ENCODE measurements at regions not wholly inside any gene's neighbourhood (a gene's known extent, or its start where the extent isn't known, plus 50 kb on each side); places are given as distances from the start of the nearest gene placed in this dataset.

GRCh38 chr16:80362816-80363215 is 178.0 kb upstream of the DYNLRB2 start:
- H3K9me3 ChIP-seq (ENCODE audit: control insufficient read depth, low read length): no peaks in the 10 kb centered on the region
- H3K4me3 ChIP-seq (ENCODE audit: extremely low read depth, insufficient read depth, low read length, poor library complexity, severe bottlenecking): no peak overlapping the region
- H3K4me1 ChIP-seq (ENCODE audit: control insufficient read depth, insufficient read depth, low read length, poor library complexity, severe bottlenecking): no peaks in the 10 kb centered on the region
- H3K36me3 ChIP-seq (ENCODE audit: control insufficient read depth, insufficient read depth, low read length): no peaks in the 10 kb centered on the region
- no peak overlapping the region for H3K27ac ChIP-seq (ENCODE audit: low read depth, low read length, severe bottlenecking)
- 95 to 96% methylated on average over 3 of the region's 3 CpGs for WGBS, 2 experiments (ENCODE audit: insufficient coverage in 2 of 2)

GRCh38 chr16:80356365-80356764 is 184.4 kb upstream of the DYNLRB2 start:
- Histone ChIP-seq H3K4me1 (ENCODE audit: control insufficient read depth, insufficient read depth, low read length, poor library complexity, severe bottlenecking) (no peaks in the 10 kb centered on the region), H3K4me3 (ENCODE audit: extremely low read depth, insufficient read depth, low read length, poor library complexity, severe bottlenecking) (no peak overlapping the region), H3K36me3 (ENCODE audit: control insufficient read depth, insufficient read depth, low read length) (no peaks in the 10 kb centered on the region), H3K9me3 (ENCODE audit: control insufficient read depth, low read length) (no peaks in the 10 kb centered on the region), H3K27ac (ENCODE audit: low read depth, low read length, severe bottlenecking) (no peak overlapping the region)
- WGBS, 2 experiments (ENCODE audit: insufficient coverage in 2 of 2): 87 to 96% methylated on average over 4 to 9 of the region's 9 CpGs

DNA sequence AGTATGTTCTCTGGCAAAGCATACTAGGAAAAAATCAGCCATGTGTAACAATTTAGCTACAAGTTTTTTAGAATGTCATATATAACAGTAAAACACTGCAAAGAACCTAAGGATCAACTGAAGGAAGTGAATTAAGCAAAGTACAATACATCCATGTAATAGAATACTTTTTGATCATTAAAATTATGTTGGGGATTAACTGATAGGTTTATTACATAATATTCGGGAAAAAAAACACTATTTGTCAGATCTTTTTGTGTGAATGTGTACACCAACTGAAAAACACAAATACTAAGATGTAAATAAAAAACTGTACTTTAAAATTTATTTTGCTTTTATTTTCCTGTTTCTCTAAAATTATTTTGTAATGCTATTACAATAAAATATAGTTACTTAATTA is 185.5 kb upstream of the DYNLRB2 start:
- WGBS, 2 experiments (ENCODE audit: insufficient coverage in 2 of 2): no CpG with 5 or more reads among the region's 1 CpG
- H3K9me3 ChIP-seq (ENCODE audit: control insufficient read depth, low read length): no peaks in the 10 kb centered on the region
- H3K36me3 ChIP-seq (ENCODE audit: control insufficient read depth, insufficient read depth, low read length): no peaks in the 10 kb centered on the region
- no peak overlapping the region for H3K4me3 ChIP-seq (ENCODE audit: extremely low read depth, insufficient read depth, low read length, poor library complexity, severe bottlenecking)
- H3K27ac ChIP-seq (ENCODE audit: low read depth, low read length, severe bottlenecking): no peak overlapping the region
- H3K4me1 ChIP-seq (ENCODE audit: control insufficient read depth, insufficient read depth, low read length, poor library complexity, severe bottlenecking): no peaks in the 10 kb centered on the region

DNA sequence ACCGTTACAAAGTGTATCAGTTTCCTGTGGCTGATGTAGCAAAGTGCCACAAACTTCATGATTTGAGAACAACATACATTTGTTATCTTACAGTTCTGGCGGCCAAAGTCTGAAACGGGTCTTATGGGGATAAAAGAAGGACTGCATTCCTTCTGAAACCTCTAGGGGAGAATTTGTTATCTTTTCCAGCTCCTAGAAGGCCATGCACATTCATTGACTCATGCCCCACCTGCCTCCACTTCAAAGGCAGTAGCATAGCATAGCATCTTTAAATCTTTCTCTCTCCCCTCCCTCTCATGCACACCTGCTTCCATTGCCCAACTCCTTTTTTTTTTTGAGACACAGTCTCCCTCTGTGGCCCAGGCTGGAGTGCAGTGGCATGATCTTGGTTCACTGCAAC is 190.7 kb upstream of the DYNLRB2 start:
- Histone ChIP-seq H3K9me3 (ENCODE audit: control insufficient read depth, low read length) (no peaks in the 10 kb centered on the region), H3K27ac (ENCODE audit: low read depth, low read length, severe bottlenecking) (no peak overlapping the region), H3K36me3 (ENCODE audit: control insufficient read depth, insufficient read depth, low read length) (no peaks in the 10 kb centered on the region), H3K4me1 (ENCODE audit: control insufficient read depth, insufficient read depth, low read length, poor library complexity, severe bottlenecking) (no peaks in the 10 kb centered on the region), H3K4me3 (ENCODE audit: extremely low read depth, insufficient read depth, low read length, poor library complexity, severe bottlenecking) (no peak overlapping the region)
- WGBS, 2 experiments (ENCODE audit: insufficient coverage in 2 of 2): 92% methylated on average over 2 of the region's 3 CpGs; no CpG with 5 or more reads in 1 of the 2 experiments

GRCh38 chr16:80347900-80348299 is 192.9 kb upstream of the DYNLRB2 start:
- Histone ChIP-seq H3K4me3 (ENCODE audit: extremely low read depth, insufficient read depth, low read length, poor library complexity, severe bottlenecking) (no peak overlapping the region), H3K36me3 (ENCODE audit: control insufficient read depth, insufficient read depth, low read length) (no peaks in the 10 kb centered on the region), H3K4me1 (ENCODE audit: control insufficient read depth, insufficient read depth, low read length, poor library complexity, severe bottlenecking) (no peaks in the 10 kb centered on the region), H3K27ac (ENCODE audit: low read depth, low read length, severe bottlenecking) (no peak overlapping the region), H3K9me3 (ENCODE audit: control insufficient read depth, low read length) (no peaks in the 10 kb centered on the region)
- 80% methylated on average over 2 to 3 of the region's 3 CpGs for WGBS, 2 experiments (ENCODE audit: insufficient coverage in 2 of 2)

GRCh38 chr16:80347002-80347401 is 193.8 kb upstream of the DYNLRB2 start:
- Histone ChIP-seq H3K27ac (ENCODE audit: low read depth, low read length, severe bottlenecking) (no peak overlapping the region), H3K36me3 (ENCODE audit: control insufficient read depth, insufficient read depth, low read length) (no peaks in the 10 kb centered on the region)

GRCh38 chr16:80346111-80346632 is 194.6 kb upstream of the DYNLRB2 start:
- Histone ChIP-seq H3K36me3 (ENCODE audit: control insufficient read depth, insufficient read depth, low read length) (no peaks in the 10 kb centered on the region), H3K27ac (ENCODE audit: low read depth, low read length, severe bottlenecking) (no peak overlapping the region), H3K4me1 (ENCODE audit: control insufficient read depth, insufficient read depth, low read length, poor library complexity, severe bottlenecking) (no peaks in the 10 kb centered on the region), H3K4me3 (ENCODE audit: extremely low read depth, insufficient read depth, low read length, poor library complexity, severe bottlenecking) (no peak overlapping the region), H3K9me3 (ENCODE audit: control insufficient read depth, low read length) (no peaks in the 10 kb centered on the region)
- 40 to 92% methylated on average over 2 to 4 of the region's 6 CpGs for WGBS, 2 experiments (ENCODE audit: insufficient coverage in 2 of 2)

More at GRCh38 chr16:80347002-80347401, 193.8 kb upstream of the DYNLRB2 start:
- no peak overlapping the region for H3K4me3 ChIP-seq (ENCODE audit: extremely low read depth, insufficient read depth, low read length, poor library complexity, severe bottlenecking)
- WGBS, 2 experiments (ENCODE audit: insufficient coverage in 2 of 2): 88 to 90% methylated on average over 3 of the region's 3 CpGs
- H3K4me1 ChIP-seq (ENCODE audit: control insufficient read depth, insufficient read depth, low read length, poor library complexity, severe bottlenecking): no peaks in the 10 kb centered on the region
- no peaks in the 10 kb centered on the region for H3K9me3 ChIP-seq (ENCODE audit: control insufficient read depth, low read length)

- WGBS, 2 experiments (ENCODE audit: insufficient coverage in 2 of 2): 74 to 88% methylated on average over 2 of the region's 3 CpGs
- Histone ChIP-seq H3K4me3 (ENCODE audit: extremely low read depth, insufficient read depth, low read length, poor library complexity, severe bottlenecking) (no peak overlapping the region), H3K27ac (ENCODE audit: low read depth, low read length, severe bottlenecking) (no peak overlapping the region)
These were observed 195.1 kb upstream of the DYNLRB2 start for GRCh38 chr16:80345701-80346100.

GRCh38 chr16:80344570-80344969 is 196.2 kb upstream of the DYNLRB2 start:
- Histone ChIP-seq H3K36me3 (ENCODE audit: control insufficient read depth, insufficient read depth, low read length) (no peaks in the 10 kb centered on the region), H3K27ac (ENCODE audit: low read depth, low read length, severe bottlenecking) (no peak overlapping the region), H3K9me3 (ENCODE audit: control insufficient read depth, low read length) (no peaks in the 10 kb centered on the region), H3K4me1 (ENCODE audit: control insufficient read depth, insufficient read depth, low read length, poor library complexity, severe bottlenecking) (no peaks in the 10 kb centered on the region), H3K4me3 (ENCODE audit: extremely low read depth, insufficient read depth, low read length, poor library complexity, severe bottlenecking) (no peak overlapping the region)
- WGBS, 2 experiments (ENCODE audit: insufficient coverage in 2 of 2): 80 to 100% methylated on average over 1 to 2 of the region's 2 CpGs

More at GRCh38 chr16:80345701-80346100, 195.1 kb upstream of the DYNLRB2 start:
- H3K9me3 ChIP-seq (ENCODE audit: control insufficient read depth, low read length): no peaks in the 10 kb centered on the region
- H3K4me1 ChIP-seq (ENCODE audit: control insufficient read depth, insufficient read depth, low read length, poor library complexity, severe bottlenecking): no peaks in the 10 kb centered on the region
- H3K36me3 ChIP-seq (ENCODE audit: control insufficient read depth, insufficient read depth, low read length): no peaks in the 10 kb centered on the region

GRCh38 chr16:80341263-80341662 is 199.5 kb upstream of the DYNLRB2 start:
- Histone ChIP-seq H3K4me1 (ENCODE audit: control insufficient read depth, insufficient read depth, low read length, poor library complexity, severe bottlenecking) (no peaks in the 10 kb centered on the region), H3K27ac (ENCODE audit: low read depth, low read length, severe bottlenecking) (no peak overlapping the region), H3K36me3 (ENCODE audit: control insufficient read depth, insufficient read depth, low read length) (no peaks in the 10 kb centered on the region), H3K9me3 (ENCODE audit: control insufficient read depth, low read length) (no peaks in the 10 kb centered on the region), H3K4me3 (ENCODE audit: extremely low read depth, insufficient read depth, low read length, poor library complexity, severe bottlenecking) (no peak overlapping the region)
- no CpG with 5 or more reads among the region's 3 CpGs for WGBS, 2 experiments (ENCODE audit: insufficient coverage in 2 of 2)

DNA sequence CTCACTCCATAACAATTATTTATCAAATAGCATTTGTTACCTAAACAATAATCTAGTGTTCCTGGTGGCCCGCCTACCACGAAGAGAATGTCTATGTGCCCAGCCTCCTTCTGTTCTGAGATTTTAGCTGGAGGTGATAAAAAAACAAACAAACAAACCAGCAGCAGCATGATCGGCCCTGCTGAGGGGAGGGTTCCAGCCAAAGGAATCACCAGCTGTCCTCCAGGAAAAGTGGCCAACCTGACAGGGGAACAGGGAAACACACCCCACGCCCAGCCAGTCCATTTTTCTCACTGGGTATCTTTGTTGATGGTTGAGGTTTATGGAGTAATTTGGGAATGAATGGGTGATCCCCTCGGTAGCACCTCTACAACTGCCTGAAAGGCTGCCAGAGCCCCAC is 203.0 kb upstream of the DYNLRB2 start:
- no peak overlapping the region for H3K4me3 ChIP-seq (ENCODE audit: extremely low read depth, insufficient read depth, low read length, poor library complexity, severe bottlenecking)
- 80 to 90% methylated on average over 1 to 2 of the region's 5 CpGs for WGBS, 2 experiments (ENCODE audit: insufficient coverage in 2 of 2)
- no peaks in the 10 kb centered on the region for H3K9me3 ChIP-seq (ENCODE audit: control insufficient read depth, low read length)
- no peaks in the 10 kb centered on the region for H3K4me1 ChIP-seq (ENCODE audit: control insufficient read depth, insufficient read depth, low read length, poor library complexity, severe bottlenecking)
- H3K27ac ChIP-seq (ENCODE audit: low read depth, low read length, severe bottlenecking): no peak overlapping the region
- no peaks in the 10 kb centered on the region for H3K36me3 ChIP-seq (ENCODE audit: control insufficient read depth, insufficient read depth, low read length)

All from mesodermal cell (in vitro differentiated cells).